B cell (primary cell): ENCODE measurements at regions not wholly inside any gene's neighbourhood (a gene's known extent, or its start where the extent isn't known, plus 50 kb on each side); places are given as distances from the start of the nearest gene placed in this dataset.

Source experiments
- ATAC-seq: fragments of 200-7000 bp; cut with Tn5 transposase; one replicate; pipeline ENCODE4 v1.10.0; 2021; ENCODE audit warnings: low read depth, mild to moderate bottlenecking, moderate number of reproducible peaks, moderate library complexity
- CTCF ChIA-PET: fragments of 350-600 bp; sonication (Branson Sonifier 250); formaldehyde crosslinking; loops from one replicate; lab custom pipeline; 2021; ENCODE audit warnings: antibody characterized with exemption, inconsistent platforms; lab: Charles Lee
- POLR2A ChIA-PET: fragments of 350-600 bp; sonication (Branson Sonifier 250); formaldehyde crosslinking; loops from one replicate; lab custom pipeline; 2021; ENCODE audit warnings: antibody characterized with exemption; lab: Charles Lee
- DNase-seq: peaks from one replicate; pipeline ENCODE4 v3.0.0; 2013
- H2AFZ ChIP-seq: 2 replicates; pipeline ENCODE4 v1.6.1; 2012; ENCODE audit warnings: mild to moderate bottlenecking, low read depth, low read length; ENCODE audit not compliant: insufficient read depth, poor library complexity, severe bottlenecking
- H3K27ac ChIP-seq, 2 donors: 1 replicate in 1 of 2; 2 replicates in 1 of 2; pipeline ENCODE4 v1.5.1; 2012 to 2013; ENCODE audit warnings: low read length in 2 of 2, mild to moderate bottlenecking in 2 of 2, moderate library complexity in 1 of 2
- H3K27me3 ChIP-seq, 4 experiments: fragments of 200-600 bp in 1 of 4; sonication (generic) in 1 of 4; replicated peaks in 1 of 4; 1 replicate in 2 of 4; 2 replicates in 2 of 4; pipeline versions ENCODE4 v1.6.1 to v1.7.0; 2013 to 2016; ENCODE audit warnings: low read length in 3 of 4, mild to moderate bottlenecking in 2 of 4, mixed read lengths in 1 of 4, moderate library complexity in 1 of 4; ENCODE audit not compliant: insufficient read depth in 4 of 4, control insufficient read depth in 3 of 4; ENCODE audit errors: control extremely low read depth in 1 of 4
- H3K36me3 ChIP-seq, 2 experiments: replicated peaks in 1 of 2; 1 replicate in 1 of 2; 2 replicates in 1 of 2; pipeline versions ENCODE4 v1.6.1 to v1.7.1; 2013; ENCODE audit warnings: low read length in 1 of 2; ENCODE audit not compliant: insufficient read depth in 2 of 2, control insufficient read depth in 1 of 2; ENCODE audit errors: control extremely low read depth in 1 of 2, extremely low read depth in 1 of 2
- H3K4me1 ChIP-seq, 2 donors: fragments of 200-600 bp in 1 of 2; sonication (generic) in 1 of 2; 1 replicate in 1 of 2; 2 replicates in 1 of 2; pipeline versions ENCODE4 v1.5.1 to v1.6.1; 2013 to 2017; ENCODE audit warnings: low read length in 2 of 2; ENCODE audit not compliant: control insufficient read depth in 2 of 2, insufficient read depth in 2 of 2
- H3K4me2 ChIP-seq: replicated peaks from 2 replicates; pipeline ENCODE3; 2012; ENCODE audit warnings: mild to moderate bottlenecking, low read depth, low read length; ENCODE audit not compliant: poor library complexity, severe bottlenecking
- H3K4me3 ChIP-seq, 5 experiments: fragments of 200-600 bp in 1 of 5; sonication (generic) in 1 of 5; 1 replicate in 3 of 5; 2 replicates in 2 of 5; pipeline versions ENCODE4 v1.5.1 to v1.7.0; 2011 to 2016; ENCODE audit warnings: low read length in 4 of 5, mild to moderate bottlenecking in 4 of 5, low read depth in 2 of 5, control low read depth in 1 of 5, moderate library complexity in 1 of 5; ENCODE audit not compliant: insufficient read depth in 1 of 5; ENCODE audit errors: control extremely low read depth in 1 of 5, extremely low read depth in 1 of 5
- H3K79me2 ChIP-seq: fragments of 200-600 bp; sonication (generic); one replicate; pipeline ENCODE4 v1.6.0; 2016; ENCODE audit warnings: low read length; ENCODE audit not compliant: control insufficient read depth, insufficient read depth
- H3K9ac ChIP-seq: fragments of 200-600 bp; sonication (generic); 2 replicates; pipeline ENCODE4 v1.6.1; 2017; ENCODE audit warnings: mild to moderate bottlenecking, low read length, moderate library complexity
- H3K9me3 ChIP-seq, 3 donors: one replicate each; pipeline versions ENCODE4 v1.6.1 to v1.7.1; 2013; ENCODE audit warnings: low read length in 2 of 3; ENCODE audit not compliant: control insufficient read depth in 2 of 3, insufficient read depth in 1 of 3; ENCODE audit errors: control extremely low read depth in 1 of 3
- H4K20me1 ChIP-seq: 2 replicates; pipeline ENCODE4 v1.6.0; 2012; ENCODE audit warnings: mild to moderate bottlenecking, low read length; ENCODE audit not compliant: insufficient read depth, control insufficient read depth, poor library complexity, severe bottlenecking
- H3K27ac Mint-ChIP-seq: one replicate; pipeline ENCODE4 v1.8.0; 2021; ENCODE audit warnings: mixed read lengths
- H3K27me3 Mint-ChIP-seq: one replicate; pipeline ENCODE4 v1.8.0; 2021; ENCODE audit warnings: mixed read lengths
- H3K4me1 Mint-ChIP-seq: one replicate; pipeline ENCODE4 v1.8.0; 2021; ENCODE audit warnings: mixed read lengths
- H3K4me3 Mint-ChIP-seq: one replicate; pipeline ENCODE4 v1.8.0; 2021; ENCODE audit warnings: mixed read lengths
- H3K9me3 Mint-ChIP-seq: one replicate; pipeline ENCODE4 v1.8.0; 2022; ENCODE audit warnings: mixed read lengths; ENCODE audit not compliant: insufficient read depth
- CTCF ChIP-seq: fragments of 200-600 bp; IDR thresholded peaks from one replicate; pipeline ENCODE4 v1.8.0; 2022; ENCODE audit warnings: antibody characterized with exemption, mild to moderate bottlenecking
- EZH2 ChIP-seq: IDR thresholded peaks from 2 replicates; pipeline ENCODE4 v1.6.1; 2012; ENCODE audit warnings: borderline replicate concordance, low read depth, mild to moderate bottlenecking, moderate library complexity, low read length; ENCODE audit not compliant: insufficient read depth, poor library complexity, severe bottlenecking
- WGBS: methylation state at CpG from one replicate; pipeline ENCODE4 v1.1.5; 2013; ENCODE audit warnings: missing lambda C conversion rate; ENCODE audit not compliant: insufficient coverage; 5-methylcytosine and 5-hydroxymethylcytosine counted together
- intact Hi-C: fragments of 100-400 bp; cut with micrococcal nuclease; formaldehyde crosslinking; loops from one replicate; pipeline ENCODE4 v1.10.0; 2022

- DNase-seq (no peak), ATAC-seq (no peak)
- H2AFZ ChIP-seq = no peak overlapping the region
- H3K27ac ChIP-seq = no peak overlapping the region
- ChIA-PET CTCF (no interaction called here), POLR2A (no interaction called here)
- H3K27ac Mint-ChIP-seq = no peak overlapping the region
- H3K4me1 ChIP-seq = no peaks in the 10 kb centered on the region
- peaks cover 5% of the 10 kb centered on the region for H3K9me3 Mint-ChIP-seq
- no peak overlapping the region for H3K4me2 ChIP-seq
- no peak overlapping the region for H3K4me3 ChIP-seq
- H3K9me3 ChIP-seq = no peaks in the 10 kb centered on the region
- TF ChIP-seq EZH2 (no peak), CTCF (no peak)
- H4K20me1 ChIP-seq = no peaks in the 10 kb centered on the region
- no peaks in the 10 kb centered on the region for H3K4me1 Mint-ChIP-seq
- intact Hi-C loops = no loop called here
- no peak overlapping the region for H3K4me3 Mint-ChIP-seq
- no peaks in the 10 kb centered on the region for H3K27me3 Mint-ChIP-seq
- H3K36me3 ChIP-seq = no peaks in the 10 kb centered on the region
- H3K9ac ChIP-seq = no peak overlapping the region
- H3K27me3 ChIP-seq = no peaks in the 10 kb centered on the region
- WGBS = no CpG with 5 or more reads among the region's 1 CpG
- no peaks in the 10 kb centered on the region for H3K79me2 ChIP-seq
These were observed 147.0 kb upstream of the SLITRK3 start for GRCh38 chr3:165343185-165343584.

DNA sequence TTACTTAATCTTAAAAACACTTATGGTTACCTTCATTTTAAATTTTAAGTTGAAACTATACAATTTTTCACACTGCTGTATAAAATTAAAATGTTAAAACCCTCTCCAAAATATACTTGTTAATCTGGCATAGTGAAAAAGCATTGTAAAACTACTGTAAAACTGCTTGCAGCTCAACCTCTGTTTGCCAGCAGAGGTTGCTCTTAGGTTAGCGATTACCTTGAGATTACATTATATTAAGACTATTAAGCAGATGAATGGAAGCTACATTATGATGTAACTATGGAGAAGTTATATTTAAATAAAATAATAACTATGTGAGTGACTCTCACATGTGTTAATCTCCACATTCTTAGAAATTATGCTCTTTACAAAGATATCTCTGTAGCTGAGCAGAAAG, 143.6 kb upstream of the SLITRK3 start:
- ATAC-seq (no peak), DNase-seq (no peak)
- Histone ChIP-seq H3K4me1 (no peaks in the 10 kb centered on the region), H3K4me2 (no peak overlapping the region), H3K4me3 (no peak overlapping the region), H2AFZ (no peak overlapping the region), H4K20me1 (no peaks in the 10 kb centered on the region), H3K27ac (no peak overlapping the region), H3K9ac (no peak overlapping the region), H3K27me3 (no peaks in the 10 kb centered on the region), H3K9me3 (no peaks in the 10 kb centered on the region), H3K79me2 (no peaks in the 10 kb centered on the region), H3K36me3 (no peaks in the 10 kb centered on the region)
- TF ChIP-seq CTCF (no peak), EZH2 (no peak)
- no CpG with 5 or more reads among the region's 1 CpG for WGBS
- ChIA-PET POLR2A (no interaction called here), CTCF (no interaction called here)
- no peaks in the 10 kb centered on the region for H3K4me1 Mint-ChIP-seq
- H3K9me3 Mint-ChIP-seq = peaks cover 3% of the 10 kb centered on the region
- no peaks in the 10 kb centered on the region for H3K27me3 Mint-ChIP-seq
- intact Hi-C loops = no loop called here
- H3K27ac Mint-ChIP-seq = no peak overlapping the region
- no peak overlapping the region for H3K4me3 Mint-ChIP-seq
